Activated CD4-positive, CD25-positive, alpha-beta regulatory T cell treated with anti-CD3 and anti-CD28 coated beads, Interleukin-2, amount 50 U/mL, for 72 hours (primary cell): ENCODE measurements at regions not wholly inside any gene's neighbourhood (a gene's known extent, or its start where the extent isn't known, plus 50 kb on each side); places are given as distances from the start of the nearest gene placed in this dataset.
"Not testable (repeated sequence)": the region's sequence is repeated elsewhere in the genome, so short reads cannot be mapped to it uniquely, and the experiment has no call there.

Source experiments
- DNase-seq: peaks from one replicate; pipeline ENCODE4 v3.0.0; 2021

- DNase-seq: not testable (repeated sequence)
Observed at GRCh38 chr16:58992755-58993154, 258.6 kb upstream of the GOT2 start.

DNA sequence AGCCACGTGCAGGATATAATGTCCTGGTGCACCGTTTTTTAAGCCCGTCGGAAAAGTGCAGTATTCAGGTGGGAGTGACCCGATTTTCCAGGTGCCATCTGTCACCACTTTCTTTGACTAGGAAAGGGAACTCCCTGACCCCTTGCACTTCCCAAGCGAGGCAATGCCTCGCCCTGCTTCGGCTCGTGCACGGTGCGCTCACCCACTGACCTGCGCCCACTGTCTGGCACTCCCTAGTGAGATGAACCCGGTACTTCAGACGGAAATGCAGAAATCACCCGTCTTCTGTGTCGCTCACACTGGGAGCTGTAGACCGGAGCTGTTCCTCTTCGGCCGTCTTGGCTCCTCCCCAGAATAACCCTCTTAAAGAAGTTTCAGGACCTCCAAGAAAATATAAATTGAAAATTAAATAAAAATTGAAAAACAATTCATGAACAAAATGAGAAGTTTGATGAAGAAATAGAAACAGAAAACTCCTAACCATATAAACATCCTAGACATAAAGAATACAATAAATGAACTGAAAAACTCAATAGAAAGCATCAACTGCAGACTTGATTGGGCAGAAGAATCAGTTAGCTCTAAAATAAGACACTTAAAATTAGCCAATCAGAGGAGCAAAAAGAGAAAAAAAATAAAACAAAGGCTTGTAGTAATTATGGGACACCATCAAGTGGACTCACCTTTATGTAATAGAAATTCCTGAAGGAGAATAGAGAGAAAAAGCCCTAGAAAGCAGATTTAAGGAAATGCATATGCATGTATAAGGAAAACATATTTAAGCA lies 249.3 kb upstream of the GOT2 start:
- not testable (repeated sequence) for DNase-seq

DNA sequence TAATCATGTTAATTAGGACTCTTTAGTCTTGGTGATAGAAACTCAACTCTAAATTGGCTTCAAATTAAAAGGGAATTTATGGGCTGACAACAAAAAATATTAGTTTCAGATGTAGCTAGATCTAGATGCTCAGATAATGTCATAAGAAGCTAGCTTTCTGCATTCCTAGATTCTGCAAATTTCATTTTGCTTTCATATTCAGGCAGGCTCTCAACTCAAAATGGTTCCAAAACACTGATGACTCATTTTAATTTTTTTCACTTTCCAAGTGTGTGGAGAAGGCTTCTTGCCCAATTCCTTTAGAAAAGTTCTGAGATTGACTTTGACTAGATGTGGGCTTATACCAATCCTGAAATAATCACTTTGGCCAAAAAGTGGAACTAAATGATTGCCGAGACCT lies 236.7 kb upstream of the GOT2 start:
- no peak for DNase-seq

DNA sequence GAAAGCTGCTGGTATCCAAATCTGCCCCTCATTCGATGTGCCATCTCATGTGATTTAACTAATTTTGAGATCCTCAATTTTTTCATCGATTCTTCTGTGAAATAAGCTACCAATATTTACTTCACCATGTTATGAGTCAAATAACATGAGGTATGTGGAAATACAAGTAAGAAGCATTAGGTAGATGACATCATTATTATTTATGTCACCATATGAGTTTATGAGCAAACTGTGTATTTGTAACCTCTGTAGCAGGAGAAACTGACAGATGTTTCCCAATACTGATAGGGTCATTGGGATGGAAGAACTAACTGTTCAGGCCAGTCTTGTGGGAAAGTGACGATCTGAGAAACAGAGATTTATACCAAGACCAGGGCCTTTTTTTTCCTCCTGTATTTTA lies 229.4 kb upstream of the GOT2 start:
- DNase-seq: no peak

GRCh38 chr16:58962811-58963210 lies 228.7 kb upstream of the GOT2 start:
- no peak for DNase-seq

GRCh38 chr16:58960484-58960883 lies 226.4 kb upstream of the GOT2 start:
- DNase-seq: no peak

- no peak for DNase-seq
Observed at GRCh38 chr16:58960034-58960433, 225.9 kb upstream of the GOT2 start.

GRCh38 chr16:58958749-58959148 lies 224.6 kb upstream of the GOT2 start:
- no peak for DNase-seq

GRCh38 chr16:58948244-58948643 lies 214.1 kb upstream of the GOT2 start:
- no peak for DNase-seq

- DNase-seq: no peak
Observed at GRCh38 chr16:58940609-58941008, 206.5 kb upstream of the GOT2 start.

DNA sequence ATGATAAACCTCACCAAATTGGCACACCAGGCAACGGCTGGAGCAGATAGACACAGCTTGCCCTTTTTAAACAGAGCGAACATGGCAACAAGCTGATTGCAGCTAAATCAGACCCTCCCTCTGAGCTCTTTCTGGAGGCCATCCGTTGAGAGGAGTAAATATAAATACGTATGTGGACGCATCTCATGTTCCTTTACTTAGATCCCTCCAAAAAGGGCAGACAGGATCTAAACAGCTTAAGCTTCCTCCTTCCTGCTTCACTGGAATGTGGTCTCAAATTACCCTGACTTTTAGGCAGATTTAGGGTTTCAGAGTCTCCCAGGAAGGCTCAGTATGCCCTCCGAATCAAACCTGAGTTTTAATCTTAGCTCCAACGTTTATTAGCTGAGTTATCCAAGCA lies 204.7 kb upstream of the GOT2 start:
- DNase-seq: no peak

- DNase-seq: no peak
Observed at GRCh38 chr16:58937661-58938060, 203.5 kb upstream of the GOT2 start.

DNA sequence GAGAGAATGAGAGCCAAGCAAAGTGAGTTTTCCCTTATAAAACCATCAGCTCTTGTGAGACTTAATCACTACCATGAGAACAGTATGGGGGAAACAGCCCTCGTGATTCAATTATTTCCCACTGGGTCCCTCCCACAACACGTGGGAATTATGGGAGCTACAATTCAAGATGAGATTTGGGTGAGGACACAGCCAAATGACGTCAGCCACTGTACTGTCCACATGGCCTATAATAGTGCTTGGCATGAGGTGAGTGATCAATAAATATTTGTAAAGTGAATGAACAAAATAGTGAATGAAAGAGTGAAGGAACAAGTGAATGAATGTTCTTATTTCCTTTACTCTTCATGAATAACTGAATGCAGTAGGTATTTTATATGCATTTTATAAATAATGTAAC lies 199.1 kb upstream of the GOT2 start:
- DNase-seq: no peak

DNA sequence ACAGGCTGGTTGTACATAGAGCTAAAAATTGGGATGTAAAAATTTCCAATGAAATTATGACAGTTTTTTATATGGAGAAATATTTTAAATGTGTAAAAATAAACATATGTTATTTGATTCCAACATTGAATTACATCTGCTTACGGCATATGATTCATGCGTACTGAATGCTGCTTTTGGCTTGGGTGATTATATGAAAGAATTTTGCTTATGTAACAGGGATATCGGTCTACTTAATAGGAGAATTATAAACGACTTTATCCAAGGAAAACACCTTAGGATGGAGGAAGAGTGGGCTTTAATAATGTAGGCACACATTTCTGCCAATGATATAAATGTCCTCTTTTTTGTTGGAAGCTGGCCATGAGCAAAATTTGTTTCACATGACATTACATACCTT lies 197.3 kb upstream of the GOT2 start:
- no peak for DNase-seq

DNA sequence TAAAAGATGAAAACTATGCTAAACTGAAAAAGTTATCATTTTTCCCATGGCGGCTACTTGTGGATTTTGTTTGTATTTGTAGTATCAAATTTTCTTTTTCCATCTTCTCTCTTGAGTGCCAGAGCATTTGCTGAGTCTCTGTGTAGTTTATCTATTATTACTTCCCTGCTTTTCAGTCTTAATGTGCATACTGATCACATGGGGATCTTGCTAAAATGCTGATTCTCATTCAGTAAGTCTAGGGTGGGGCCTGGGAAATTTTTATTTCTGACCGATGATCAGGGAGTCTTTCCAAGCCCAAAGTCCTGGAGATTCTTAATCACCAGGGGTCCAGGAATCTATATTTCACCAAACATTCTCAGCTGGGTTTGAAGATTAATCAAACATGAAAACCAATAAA lies 189.0 kb upstream of the GOT2 start:
- DNase-seq: no peak

DNA sequence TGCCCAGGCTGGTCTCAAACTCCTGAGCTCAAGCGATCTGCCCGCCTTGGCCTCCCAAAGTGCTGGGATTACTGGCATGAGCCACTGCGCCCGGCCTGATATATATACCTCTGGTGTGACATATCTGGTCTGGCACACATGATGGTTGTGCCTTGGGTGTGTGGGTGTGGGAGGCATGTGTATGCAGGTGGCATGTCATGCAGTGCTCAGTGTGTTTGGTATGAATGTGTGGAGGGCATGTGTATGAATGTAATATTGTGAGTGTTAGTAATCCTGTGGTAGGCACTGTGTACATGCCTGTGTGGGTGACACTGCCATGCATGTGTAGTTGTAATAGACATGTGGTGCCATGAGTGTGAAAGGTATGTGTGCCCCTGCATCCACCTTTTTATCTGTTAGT lies 179.3 kb upstream of the GOT2 start:
- DNase-seq: no peak

DNA sequence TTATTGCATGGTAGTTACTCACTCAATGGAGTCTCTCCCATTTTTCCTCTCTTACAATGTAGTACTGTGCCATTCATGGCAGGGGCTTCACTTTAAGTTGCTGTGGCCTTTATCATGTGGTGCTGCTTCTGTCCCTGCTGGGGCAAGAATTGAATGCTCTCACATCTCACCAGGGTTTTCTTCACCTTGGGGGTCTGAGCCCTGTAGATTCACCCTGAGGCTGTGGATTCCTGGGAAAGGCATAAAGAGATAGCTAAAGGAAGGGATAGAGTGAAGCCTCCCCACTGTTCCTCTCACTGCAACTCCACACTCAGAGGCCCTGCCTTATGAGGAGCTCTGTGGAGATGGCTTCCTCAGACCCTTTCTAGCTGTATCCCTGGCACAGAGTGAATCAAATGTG lies 178.5 kb upstream of the GOT2 start:
- no peak for DNase-seq

- DNase-seq: no peak
Observed at GRCh38 chr16:58906981-58907715, 173.0 kb upstream of the GOT2 start.

DNA sequence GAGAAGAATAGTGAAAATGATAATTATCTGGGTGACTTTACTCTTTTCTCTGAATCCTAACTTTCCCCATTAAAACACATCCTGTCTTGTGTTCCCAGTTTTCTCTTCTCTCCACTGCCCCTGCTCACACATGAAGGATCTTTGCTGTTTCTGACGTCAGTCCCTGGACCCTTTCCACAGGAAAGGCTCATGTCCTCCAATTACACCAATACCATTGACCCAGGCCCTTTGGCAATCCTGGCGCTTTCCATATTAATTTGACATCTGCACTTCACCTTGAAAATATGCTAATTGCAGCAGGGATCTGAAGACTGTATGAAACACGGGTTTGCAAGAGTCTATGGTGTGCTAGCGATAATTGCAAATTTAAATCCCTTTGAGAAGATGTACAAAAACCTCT lies 170.2 kb upstream of the GOT2 start:
- no peak for DNase-seq

DNA sequence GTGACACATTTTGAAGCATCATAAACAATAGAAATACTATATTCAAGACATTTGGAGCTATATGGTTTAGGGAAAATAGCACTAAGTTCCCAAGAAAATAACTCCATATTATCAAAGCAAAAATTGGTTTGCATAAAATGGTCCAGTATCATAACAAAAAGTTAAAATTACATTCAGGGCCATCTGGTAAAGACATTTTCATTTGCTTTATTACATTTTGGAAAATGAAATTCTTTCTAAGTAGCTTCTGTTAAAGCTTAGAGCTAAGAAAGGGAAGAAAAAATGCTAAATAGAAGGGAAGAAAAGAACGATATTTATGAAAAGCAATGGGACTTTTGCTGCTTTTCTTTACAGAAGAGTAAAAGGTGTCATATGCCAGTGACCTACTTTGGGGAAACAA lies 155.4 kb upstream of the GOT2 start:
- no peak for DNase-seq

- no peak for DNase-seq
Observed at GRCh38 chr16:58885528-58886170, 151.5 kb upstream of the GOT2 start.

- no peak for DNase-seq
Observed at GRCh38 chr16:58884141-58884540, 150.0 kb upstream of the GOT2 start.

GRCh38 chr16:58883131-58883530 lies 149.0 kb upstream of the GOT2 start:
- no peak for DNase-seq

GRCh38 chr16:58882292-58882691 lies 148.2 kb upstream of the GOT2 start:
- no peak for DNase-seq
